ENCODE measurements at regions not wholly inside any gene's neighbourhood (a gene's known extent, or its start where the extent isn't known, plus 50 kb on each side); places are given as distances from the start of the nearest gene placed in this dataset.

DNA sequence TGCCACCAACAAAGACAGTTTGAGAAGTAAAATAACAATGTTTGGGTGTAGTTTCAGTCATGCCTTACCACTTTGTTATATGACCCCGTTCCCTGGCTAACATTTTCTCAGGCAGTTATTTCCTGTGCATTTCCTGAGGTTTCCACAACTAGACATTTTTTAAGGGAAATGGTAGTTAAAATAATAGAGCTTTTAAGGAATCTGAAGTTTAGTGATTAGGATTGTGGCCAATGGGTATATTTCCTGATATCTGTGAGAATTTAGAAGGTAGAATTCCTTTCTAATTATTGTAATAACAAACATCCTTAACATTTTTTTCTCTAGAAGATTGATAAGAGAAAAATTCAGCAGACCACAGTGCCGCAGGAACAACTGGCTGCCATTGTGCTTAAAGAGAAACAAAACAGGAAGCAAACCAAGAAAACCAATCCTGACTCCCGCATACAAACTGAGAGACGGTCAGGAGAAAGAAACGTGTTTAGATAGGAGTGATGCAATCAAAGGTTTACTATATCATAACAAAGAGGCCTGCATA, 193.6 kb downstream of the MBL2 start:
- TF ChIP-seq, protein P1, sequence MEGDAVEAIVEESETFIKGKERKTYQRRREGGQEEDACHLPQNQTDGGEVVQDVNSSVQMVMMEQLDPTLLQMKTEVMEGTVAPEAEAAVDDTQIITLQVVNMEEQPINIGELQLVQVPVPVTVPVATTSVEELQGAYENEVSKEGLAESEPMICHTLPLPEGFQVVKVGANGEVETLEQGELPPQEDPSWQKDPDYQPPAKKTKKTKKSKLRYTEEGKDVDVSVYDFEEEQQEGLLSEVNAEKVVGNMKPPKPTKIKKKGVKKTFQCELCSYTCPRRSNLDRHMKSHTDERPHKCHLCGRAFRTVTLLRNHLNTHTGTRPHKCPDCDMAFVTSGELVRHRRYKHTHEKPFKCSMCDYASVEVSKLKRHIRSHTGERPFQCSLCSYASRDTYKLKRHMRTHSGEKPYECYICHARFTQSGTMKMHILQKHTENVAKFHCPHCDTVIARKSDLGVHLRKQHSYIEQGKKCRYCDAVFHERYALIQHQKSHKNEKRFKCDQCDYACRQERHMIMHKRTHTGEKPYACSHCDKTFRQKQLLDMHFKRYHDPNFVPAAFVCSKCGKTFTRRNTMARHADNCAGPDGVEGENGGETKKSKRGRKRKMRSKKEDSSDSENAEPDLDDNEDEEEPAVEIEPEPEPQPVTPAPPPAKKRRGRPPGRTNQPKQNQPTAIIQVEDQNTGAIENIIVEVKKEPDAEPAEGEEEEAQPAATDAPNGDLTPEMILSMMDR (conservative IDR thresholded peaks at IDR 0.05; ENCODE audit: low read depth, low read length), result no peak
- TF ChIP-seq, protein P2, sequence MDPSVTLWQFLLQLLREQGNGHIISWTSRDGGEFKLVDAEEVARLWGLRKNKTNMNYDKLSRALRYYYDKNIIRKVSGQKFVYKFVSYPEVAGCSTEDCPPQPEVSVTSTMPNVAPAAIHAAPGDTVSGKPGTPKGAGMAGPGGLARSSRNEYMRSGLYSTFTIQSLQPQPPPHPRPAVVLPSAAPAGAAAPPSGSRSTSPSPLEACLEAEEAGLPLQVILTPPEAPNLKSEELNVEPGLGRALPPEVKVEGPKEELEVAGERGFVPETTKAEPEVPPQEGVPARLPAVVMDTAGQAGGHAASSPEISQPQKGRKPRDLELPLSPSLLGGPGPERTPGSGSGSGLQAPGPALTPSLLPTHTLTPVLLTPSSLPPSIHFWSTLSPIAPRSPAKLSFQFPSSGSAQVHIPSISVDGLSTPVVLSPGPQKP (IDR thresholded peaks at IDR 0.05; ENCODE audit: borderline replicate concordance, low read depth, low read length), result no peak
- no peak for TF ChIP-seq NFE2L2 (IDR thresholded peaks at IDR 0.05; ENCODE audit: low read depth, low read length)
- TF ChIP-seq POLR2A (IDR thresholded peaks at IDR 0.05; ENCODE audit: low read depth, low read length), result no peak

Data from IMR-90 (cell line).